Kidney tubule cell (primary cell): ENCODE measurements at regions not wholly inside any gene's neighbourhood (a gene's known extent, or its start where the extent isn't known, plus 50 kb on each side); places are given as distances from the start of the nearest gene placed in this dataset.

Experiments
- DNase-seq: peaks from one replicate; pipeline ENCODE4 v3.0.0-alpha.2; 2018; ENCODE audit warnings: low spot score

DNA sequence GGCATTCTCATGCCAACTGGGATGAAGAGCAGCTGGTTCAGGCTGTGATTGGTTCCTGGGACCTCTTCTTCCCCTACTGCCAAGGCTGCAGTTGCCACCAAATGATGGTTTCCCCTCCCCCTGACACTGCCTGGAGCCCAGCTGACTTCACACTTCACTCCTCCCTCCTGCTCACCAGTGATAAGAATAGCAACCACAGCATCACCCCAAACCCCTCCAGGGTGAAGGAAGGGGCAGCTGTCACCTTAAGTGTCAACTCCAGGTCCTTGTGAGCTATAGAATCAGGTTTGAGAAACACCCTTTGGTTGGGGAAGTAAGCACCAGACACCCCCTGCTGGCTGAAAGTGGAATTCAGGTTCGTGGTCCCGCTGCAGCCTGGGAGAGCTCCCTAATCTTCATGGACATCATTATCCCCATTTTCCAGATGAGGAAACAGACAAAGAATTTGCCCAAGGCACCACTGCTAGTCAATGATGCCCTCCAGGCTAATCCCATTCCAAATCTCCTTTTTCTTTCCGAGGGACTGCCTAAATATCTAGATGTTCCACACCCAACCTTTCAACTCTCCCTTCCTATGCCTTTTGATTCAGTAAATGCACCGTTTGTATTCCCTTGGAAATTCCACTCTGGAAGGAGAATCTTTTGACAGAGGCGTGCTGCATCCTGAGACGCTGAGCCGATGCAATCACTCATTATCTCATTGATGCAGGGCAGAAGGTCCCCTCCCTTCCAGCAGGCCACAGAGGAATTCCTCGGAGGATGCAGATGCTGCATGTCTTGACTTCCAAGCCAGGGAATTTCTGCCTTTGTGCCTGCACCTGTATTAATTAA lies 50.6 kb upstream of the UQCRFS1 start:
- DNase-seq: peak; percentile 51

- DNase-seq: no peak
Measured at GRCh38 chr19:29264897-29265296, 51.9 kb upstream of the UQCRFS1 start.

- no peak for DNase-seq
Measured at GRCh38 chr19:29265436-29265835, 52.5 kb upstream of the UQCRFS1 start.

DNA sequence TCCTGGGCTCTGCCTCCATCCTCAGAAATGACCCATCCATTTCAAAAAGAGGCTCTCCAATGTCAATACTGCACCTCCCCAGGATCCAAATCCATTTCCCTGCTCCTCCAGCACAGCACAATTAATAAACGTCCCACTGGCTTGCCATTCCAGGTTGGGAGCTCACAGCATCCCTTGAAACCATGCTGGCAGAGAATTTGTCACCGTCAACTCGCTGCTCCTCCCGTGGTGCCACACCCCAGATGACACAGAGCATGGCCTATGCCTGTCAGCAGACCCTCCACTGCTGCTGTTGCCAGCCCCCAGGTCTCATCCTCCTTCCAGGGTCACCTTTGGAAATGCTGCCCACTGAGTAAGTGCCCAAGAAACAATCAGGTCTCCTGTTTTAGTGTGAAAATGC lies 53.0 kb upstream of the UQCRFS1 start:
- no peak for DNase-seq

DNA sequence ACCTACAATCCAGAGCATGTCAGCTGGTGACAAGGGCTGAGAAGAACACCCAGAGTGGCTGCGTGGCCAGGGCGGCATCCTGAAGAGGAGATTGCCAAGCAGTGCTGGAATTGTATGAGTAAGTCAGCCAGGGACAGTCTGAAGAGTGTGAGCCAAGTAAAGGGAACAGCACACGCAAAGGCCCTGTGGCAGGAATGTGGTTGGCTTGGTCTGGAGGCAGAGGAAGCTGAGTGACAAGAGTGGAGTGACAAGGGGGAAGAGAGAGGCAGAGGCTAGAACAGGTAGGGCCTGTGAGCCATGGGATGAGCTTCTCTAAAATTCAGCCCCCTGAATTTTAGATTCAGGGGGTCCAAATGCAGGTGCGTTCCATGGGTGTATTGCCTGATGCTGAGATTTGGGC lies 53.7 kb upstream of the UQCRFS1 start:
- no peak for DNase-seq

DNA sequence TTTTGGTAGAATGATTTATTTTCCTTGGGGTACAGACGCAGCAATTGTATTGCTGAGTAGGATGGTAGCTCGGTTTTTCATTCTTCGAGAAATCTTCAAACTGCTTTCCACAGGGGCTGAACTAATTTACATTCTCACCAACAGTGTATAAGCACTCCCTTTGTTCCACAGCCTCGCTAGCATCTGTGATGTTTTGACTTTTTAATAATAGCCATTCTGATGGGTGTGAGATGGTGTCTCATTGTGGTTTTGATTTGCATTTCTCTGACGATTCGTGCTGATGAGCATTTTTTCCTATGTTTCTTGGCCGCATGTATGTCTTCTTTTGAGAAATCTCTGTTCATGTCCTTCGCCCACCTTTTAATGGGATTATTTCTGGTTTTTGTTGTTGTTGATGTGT lies 54.8 kb upstream of the UQCRFS1 start:
- DNase-seq: no peak

GRCh38 chr19:29268103-29268502 lies 55.2 kb upstream of the UQCRFS1 start:
- no peak for DNase-seq

DNA sequence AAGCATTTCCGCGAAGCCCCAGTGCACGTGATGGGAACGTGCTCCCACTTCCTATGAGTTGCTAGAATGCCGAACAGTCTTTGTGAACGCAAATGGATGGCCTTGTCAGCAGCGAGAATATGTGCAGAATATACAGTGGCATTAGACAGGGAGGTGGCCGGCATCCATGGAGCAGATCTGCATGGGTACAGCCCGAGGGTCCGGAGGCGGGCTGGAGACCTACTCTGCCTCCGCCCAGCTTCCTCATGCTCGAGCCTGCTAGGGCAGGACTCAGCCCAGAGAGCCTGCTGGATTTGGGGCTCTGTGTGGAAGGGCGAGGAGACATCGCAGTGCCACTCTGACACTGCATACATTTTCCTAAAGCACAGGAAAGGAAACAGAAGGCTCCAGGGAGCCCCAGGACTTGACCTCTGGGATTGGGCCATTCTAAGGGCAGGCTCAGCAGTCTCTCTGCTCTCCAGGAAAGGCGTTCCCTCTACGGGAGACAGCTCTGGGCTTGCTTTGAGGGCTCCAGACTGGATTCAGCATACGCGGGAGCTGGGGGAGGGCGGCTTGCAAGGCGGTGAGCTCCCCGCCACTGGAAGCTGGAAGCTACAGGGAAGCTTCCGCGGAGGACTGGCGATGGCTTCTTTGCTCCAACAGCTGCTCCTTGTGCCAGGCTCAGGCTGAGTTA lies 55.9 kb upstream of the UQCRFS1 start:
- DNase-seq: no peak

- DNase-seq: no peak
Measured at GRCh38 chr19:29269641-29270040, 56.7 kb upstream of the UQCRFS1 start.

DNA sequence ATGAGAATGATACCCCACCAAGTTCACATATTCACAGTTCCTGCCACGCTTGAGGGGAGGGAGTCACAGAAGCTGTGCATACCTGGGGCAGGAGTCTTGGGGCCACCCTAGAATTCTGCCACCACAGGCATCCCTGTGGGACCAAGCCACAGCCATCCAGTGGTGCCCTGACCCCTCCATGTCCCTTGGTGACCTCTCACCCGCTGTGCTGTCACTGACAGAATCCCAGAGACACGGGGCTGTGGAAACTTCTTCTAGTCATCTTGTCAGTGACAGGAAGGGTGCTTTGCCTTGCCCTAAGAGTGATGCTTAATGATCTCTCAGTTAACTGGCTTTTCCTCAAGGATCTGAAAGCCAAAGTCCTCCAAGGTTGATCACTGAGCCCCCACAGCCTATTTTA lies 58.4 kb upstream of the UQCRFS1 start:
- DNase-seq: no peak

DNA sequence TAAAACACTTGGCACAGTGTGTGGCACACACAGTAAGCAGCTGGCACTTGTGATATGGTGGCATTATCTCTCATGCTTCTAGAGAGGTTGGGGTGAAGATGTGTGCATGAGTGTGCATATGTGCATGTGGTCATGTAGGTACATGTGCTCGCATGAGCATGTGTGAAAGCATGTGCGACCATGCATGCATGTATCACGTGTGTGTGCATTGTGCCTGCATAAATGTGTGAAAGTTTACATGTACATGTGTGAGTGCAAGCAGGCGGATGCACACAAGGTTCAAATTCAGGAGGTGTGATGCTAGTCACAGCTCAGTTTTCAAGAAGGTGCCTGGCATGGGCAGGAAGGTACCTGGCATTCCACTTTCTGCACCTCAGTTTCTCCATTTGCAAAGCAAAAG lies 59.0 kb upstream of the UQCRFS1 start:
- DNase-seq: no peak

- no peak for DNase-seq
Measured at GRCh38 chr19:29273000-29273640, 60.2 kb upstream of the UQCRFS1 start.

- no peak for DNase-seq
Measured at GRCh38 chr19:29275266-29275665, 62.3 kb upstream of the UQCRFS1 start.

DNA sequence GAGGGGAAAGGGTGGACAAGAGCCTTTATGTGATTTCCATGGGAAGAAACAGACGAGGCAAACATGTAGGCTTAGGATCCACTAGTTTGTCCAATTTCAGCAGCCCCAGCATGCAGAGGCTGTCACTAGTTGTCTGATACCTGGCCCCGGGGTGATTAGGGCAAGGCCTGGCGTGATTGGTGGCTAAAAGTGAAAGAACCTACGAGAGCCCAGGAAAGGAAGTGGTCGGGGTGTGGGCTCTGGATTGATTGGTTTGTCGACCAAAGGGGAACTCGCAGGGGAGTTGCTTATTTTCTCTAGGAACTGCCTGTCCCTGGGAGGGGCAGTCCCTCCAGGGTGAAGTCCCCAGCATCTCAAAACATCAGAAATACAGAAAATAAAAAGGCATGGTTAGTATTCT lies 64.2 kb upstream of the UQCRFS1 start:
- DNase-seq: peak; percentile 32

DNA sequence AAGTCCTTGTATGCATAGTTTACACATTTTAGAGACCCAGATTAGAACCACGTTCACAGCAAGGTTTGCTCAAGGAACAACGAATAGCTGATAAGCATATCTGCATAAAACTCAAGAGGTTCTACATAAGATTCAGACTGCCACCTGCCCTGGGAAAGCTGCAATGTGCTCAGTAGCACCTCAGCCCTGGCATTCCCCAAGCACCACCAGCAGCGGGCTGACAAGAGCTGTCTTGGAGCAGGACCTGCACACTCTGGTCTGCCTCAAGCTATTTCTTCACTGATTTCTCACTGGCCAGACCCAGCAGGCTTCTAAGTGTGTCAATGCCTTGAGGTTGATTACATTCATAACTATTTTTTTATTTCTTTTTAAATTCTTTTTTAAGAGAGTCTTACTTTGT lies 65.8 kb upstream of the UQCRFS1 start:
- no peak for DNase-seq

- DNase-seq: no peak
Measured at GRCh38 chr19:29283366-29283765, 70.4 kb upstream of the UQCRFS1 start.

DNA sequence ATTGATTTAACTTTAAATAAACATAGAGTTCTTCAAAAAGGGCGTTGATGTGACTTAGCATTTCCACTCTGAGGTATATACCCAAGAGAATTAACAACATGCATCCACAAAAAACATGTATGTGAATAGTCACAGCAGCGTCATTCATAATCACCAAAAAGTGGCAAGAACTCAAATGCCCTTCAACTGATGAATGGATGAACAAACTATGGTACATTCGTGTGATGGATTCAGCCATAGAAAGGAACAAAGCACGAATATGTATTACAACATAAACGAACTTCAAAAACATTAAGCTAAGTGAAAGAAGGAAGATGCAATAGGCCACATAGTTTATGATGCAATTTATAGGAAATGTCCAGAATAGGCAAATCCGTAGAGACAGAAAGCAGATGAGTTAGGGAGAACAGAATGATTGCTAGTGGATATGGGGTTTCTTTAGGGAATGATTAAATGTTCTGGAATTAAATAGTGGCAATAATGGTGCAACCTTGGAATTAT lies 72.3 kb upstream of the UQCRFS1 start:
- DNase-seq: no peak

DNA sequence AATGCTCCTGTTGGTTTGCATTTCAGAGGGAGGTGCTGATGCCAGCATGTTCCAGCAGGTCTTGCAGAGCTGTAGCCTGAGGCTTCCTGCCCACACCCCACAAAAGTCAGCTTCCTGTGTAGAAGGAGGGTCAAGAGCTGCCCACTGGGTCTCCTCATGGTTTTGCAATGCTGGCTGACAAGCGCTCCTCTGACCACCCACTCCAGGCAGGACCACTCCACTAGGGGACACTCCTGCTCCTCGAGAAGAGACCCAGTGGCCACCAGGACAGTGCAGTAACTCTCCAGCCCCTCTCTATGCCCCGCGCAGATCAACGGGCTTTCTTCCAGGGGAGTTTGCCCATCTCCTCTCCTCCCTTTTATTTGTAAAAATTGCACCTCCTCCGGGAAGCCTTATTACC lies 72.9 kb upstream of the UQCRFS1 start:
- no peak for DNase-seq

DNA sequence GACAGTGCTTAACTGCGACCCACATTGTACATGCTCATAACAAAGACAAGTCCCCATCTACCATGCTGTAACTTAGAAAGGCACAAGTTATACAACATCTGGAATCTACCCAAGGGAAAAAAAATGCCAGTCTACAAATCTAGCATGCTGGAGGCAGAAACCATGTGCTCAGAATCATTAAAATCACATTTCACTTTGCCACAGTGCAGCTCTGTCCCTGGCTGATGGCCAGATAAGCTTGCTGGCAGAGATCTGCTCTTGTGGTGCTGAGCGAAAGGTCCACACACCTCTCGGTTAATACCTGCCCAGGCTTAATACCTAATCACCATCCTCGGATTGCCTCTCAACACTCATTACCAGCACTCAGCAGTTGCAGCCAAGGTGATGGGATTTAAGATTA lies 74.1 kb upstream of the UQCRFS1 start:
- DNase-seq: no peak

- DNase-seq: no peak
Measured at GRCh38 chr19:29288256-29288655, 75.3 kb upstream of the UQCRFS1 start.

DNA sequence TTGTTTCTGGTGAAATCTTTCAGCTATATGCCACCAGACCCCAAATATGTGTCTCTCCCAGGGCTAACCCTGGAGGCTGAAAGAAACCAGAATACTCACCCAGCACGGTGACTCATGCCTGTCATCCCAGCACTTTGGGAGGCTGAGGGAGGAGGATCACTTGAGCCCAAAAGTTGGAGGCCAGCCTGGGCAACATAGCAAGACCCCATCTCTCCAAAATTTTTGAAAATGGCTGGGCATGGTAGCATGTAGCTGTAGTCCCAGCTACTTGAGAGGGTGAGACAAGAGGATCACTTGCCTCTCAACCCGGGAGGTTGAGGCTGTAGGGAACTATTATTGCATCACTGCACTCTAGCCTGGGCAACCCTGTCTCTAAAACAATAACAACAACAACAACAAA lies 76.1 kb upstream of the UQCRFS1 start:
- no peak for DNase-seq

- DNase-seq: no peak
Measured at GRCh38 chr19:29290853-29291252, 77.9 kb upstream of the UQCRFS1 start.

DNA sequence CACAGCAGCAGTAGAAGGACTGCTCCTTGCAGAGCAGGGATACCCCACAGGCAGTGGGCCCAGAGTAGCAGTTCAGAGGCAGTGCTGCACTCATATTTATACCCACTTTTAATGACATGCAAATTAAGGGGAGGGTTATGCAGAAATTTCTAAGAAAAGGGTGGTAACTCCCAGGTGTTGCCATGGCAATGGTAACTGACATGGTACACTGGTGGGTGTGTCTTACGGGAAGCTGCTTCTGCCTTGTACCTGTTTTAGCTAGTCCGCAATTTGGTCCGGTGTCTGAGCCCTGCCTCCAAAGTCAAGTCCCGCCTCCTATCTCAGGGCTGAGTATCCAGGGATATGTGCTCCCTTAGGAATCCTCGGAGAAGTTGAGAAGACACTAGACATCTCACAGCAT lies 79.2 kb upstream of the UQCRFS1 start:
- DNase-seq: no peak
